ENCODE measurements at regions not wholly inside any gene's neighbourhood (a gene's known extent, or its start where the extent isn't known, plus 50 kb on each side); places are given as distances from the start of the nearest gene placed in this dataset.

DNA sequence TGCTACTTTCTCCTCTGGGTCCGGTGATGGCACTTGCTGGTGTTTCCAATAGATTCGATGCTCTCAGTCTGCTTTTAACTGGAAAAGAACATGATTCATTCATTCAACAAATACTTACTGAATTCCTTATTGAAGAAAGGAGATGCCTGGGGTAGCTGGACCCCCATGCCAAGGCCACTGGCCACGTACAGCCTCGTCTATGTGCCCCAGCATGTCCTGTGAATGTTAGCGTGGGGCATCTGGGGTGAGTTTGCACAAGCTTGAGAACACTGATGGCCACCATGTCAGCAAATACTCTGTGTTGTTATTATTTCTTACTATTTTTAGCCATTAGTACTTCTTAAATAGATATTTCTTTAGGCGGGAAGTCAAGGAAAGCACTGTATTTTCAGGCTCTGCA lies 112.0 kb upstream of the OXGR1 start (continued):
- no peak for TF ChIP-seq ZBTB33 (IDR thresholded peaks at IDR 0.05; ENCODE audit: extremely low read depth, insufficient replicate concordance, low read length)

DNA sequence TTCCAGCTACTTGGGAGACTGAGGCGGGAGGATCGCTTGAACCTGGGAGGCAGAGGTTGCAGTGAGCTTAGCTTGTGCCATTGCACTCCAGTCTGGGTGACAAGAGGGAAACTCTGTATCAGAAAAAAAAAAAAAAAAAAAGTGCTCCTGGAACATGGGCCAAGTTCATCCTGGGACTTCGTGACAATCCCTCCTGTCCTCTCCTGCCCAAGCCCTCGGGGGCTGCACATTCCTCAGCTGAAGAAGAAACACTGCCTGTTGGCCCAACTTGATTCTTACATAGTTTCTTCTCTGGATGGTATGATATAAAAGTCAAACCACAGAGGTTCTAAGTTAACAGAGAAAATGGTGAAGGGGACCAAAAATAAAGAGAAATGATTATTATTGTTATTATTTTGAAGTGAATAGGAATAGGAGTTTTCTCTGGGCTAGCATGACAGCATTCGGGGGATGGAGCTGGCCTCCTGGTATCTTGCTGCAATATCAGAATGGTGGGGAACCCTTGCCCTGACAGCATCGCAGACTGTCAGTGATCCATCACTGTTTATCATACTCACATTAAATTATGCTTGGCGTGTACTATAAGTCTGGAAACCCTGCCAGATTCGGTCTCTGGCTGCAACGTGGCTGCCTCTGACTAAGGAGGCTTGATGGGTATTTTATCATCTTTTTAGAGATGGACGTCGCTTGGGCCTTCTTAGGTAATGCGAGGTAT lies 113.7 kb upstream of the OXGR1 start:
- Histone ChIP-seq H3K27me3 (ENCODE audit: insufficient read depth, low read length) (no peaks in the 10 kb centered on the region), H3K9ac (ENCODE audit: low read length) (no peak overlapping the region), H3K9me2 (ENCODE audit: insufficient read depth) (no peaks in the 10 kb centered on the region), H2AFZ (ENCODE audit: low read depth, low read length, poor library complexity, severe bottlenecking) (no peak overlapping the region), H3K36me3 (ENCODE audit: control insufficient read depth in 1 of 2, insufficient read depth in 2 of 2, low read length in 2 of 2) (no peaks in the 10 kb centered on the region), H3K79me2 (ENCODE audit: insufficient read depth, low read length) (no peaks in the 10 kb centered on the region), H3K4me1 (ENCODE audit: control insufficient read depth in 1 of 2, insufficient read depth in 2 of 2, low read length in 2 of 2) (peaks cover 12 to 21% of the 10 kb centered on the region in 2 experiments), H3K27ac (ENCODE audit: low read depth, low read length) (no peak overlapping the region), H3K4me3 (replicated peaks in 1 of 2; ENCODE audit: low read depth in 1 of 2, low read length in 2 of 2) (no peak overlapping the region), H3K9me3 (ENCODE audit: control insufficient read depth in 1 of 2, insufficient read depth in 1 of 2, low read depth in 1 of 2, low read length in 2 of 2) (no peaks in the 10 kb centered on the region), H3K4me2 (ENCODE audit: low read length) (no peak overlapping the region), H4K20me1 (ENCODE audit: insufficient read depth) (no peaks in the 10 kb centered on the region)
- POLR2A ChIA-PET = no interaction called here
- intact Hi-C loops (cut with micrococcal nuclease) = loop anchor here (2.0 kb wide), 1 partner anchor 77 kb away; no protein-coding TSS in a partner anchor
- BruUV-seq (replicated peaks) = no TSS peak
- DNase-seq (ENCODE audit: low read depth, low spot score) = no peak
- RAD21 ChIA-PET (ENCODE audit: low non-redundant PET in 1 of 2, low total read pairs in 2 of 2, uncharacterized antibody in 2 of 2, unreplicated experiment in 2 of 2) = no interaction called here
- TF ChIP-seq REST (IDR thresholded peaks at IDR 0.05; ENCODE audit: low read depth) (no peak), RAD21 (IDR thresholded peaks at IDR 0.05; ENCODE audit: low read depth) (no peak), ELF1 (IDR thresholded peaks at IDR 0.05; ENCODE audit: borderline replicate concordance, low read depth) (no peak), ZNF274 (IDR thresholded peaks at IDR 0.05; ENCODE audit: low read depth, low read length) (no peak), CBX3 (IDR thresholded peaks at IDR 0.05; ENCODE audit: low read depth) (no peak), TCF7L2 (IDR thresholded peaks at IDR 0.05; ENCODE audit: borderline replicate concordance, extremely low read depth, insufficient read depth, insufficient read length) (no peak), JUND (IDR thresholded peaks at IDR 0.05) (no peak), ZBTB33 (IDR thresholded peaks at IDR 0.05; ENCODE audit: extremely low read depth, insufficient replicate concordance, low read length) (no peak), POLR2A (IDR thresholded peaks at IDR 0.05; ENCODE audit: borderline replicate concordance, extremely low read depth, insufficient read depth, insufficient read length) (no peak), SIN3A (IDR thresholded peaks at IDR 0.05; ENCODE audit: low read depth) (no peak), SP1 (IDR thresholded peaks at IDR 0.05; ENCODE audit: low read depth) (no peak), POLR2AphosphoS5 (IDR thresholded peaks at IDR 0.05; ENCODE audit: low read depth, low read length) (no peak), FOSL1 (IDR thresholded peaks at IDR 0.05; ENCODE audit: low read depth) (no peak), EZH2 (IDR thresholded peaks at IDR 0.05) (no peak), EZH2phosphoT487 (IDR thresholded peaks at IDR 0.05; ENCODE audit: borderline replicate concordance) (no peak), MAX (IDR thresholded peaks at IDR 0.05) (no peak), SRF (IDR thresholded peaks at IDR 0.05; ENCODE audit: low read depth) (no peak), CEBPB (IDR thresholded peaks at IDR 0.05; ENCODE audit: low read depth) (no peak), EGR1 (IDR thresholded peaks at IDR 0.05; ENCODE audit: low read depth) (no peak)
- CTCF ChIA-PET = interaction anchor here (0.7 to 1.5 kb wide), 2 partner anchors 112 to 236 kb away, joined by 3 to 5 read pairs; no protein-coding TSS in a partner anchor
- no peak for ATAC-seq
